ENCODE measurements at regions not wholly inside any gene's neighbourhood (a gene's known extent, or its start where the extent isn't known, plus 50 kb on each side); places are given as distances from the start of the nearest gene placed in this dataset.
A peak's percentile ranks its signal among the peaks of the same experiment; 100 is the strongest.

- Mint-ChIP-seq H3K36me3 (ENCODE audit: low read depth) (no peaks in the 10 kb centered on the region), H3K9me3 (peaks cover 9% of the 10 kb centered on the region), H3K27ac (peak overlapping the region; percentile 50), H3K4me3 (no peak overlapping the region), H3K4me1 (ENCODE audit: low read depth) (peaks cover 31% of the 10 kb centered on the region), H3K27me3 (ENCODE audit: low read depth) (no peaks in the 10 kb centered on the region)
- DNase-seq, result peak; percentile 39
- CTCF ChIA-PET, result interaction anchor here (0.7 kb wide), 1 partner anchor 143 kb away, joined by 3 read pairs; no protein-coding TSS in a partner anchor
- intact Hi-C loops (cut with micrococcal nuclease), result loop anchor here (1.0 kb wide), 1 partner anchor 12 kb away; no protein-coding TSS in a partner anchor
These were observed 218.2 kb downstream of the ARL4C start for GRCh38 chr2:234278556-234279255.

GRCh38 chr2:234275515-234275914, 221.4 kb downstream of the ARL4C start:
- Mint-ChIP-seq H3K4me3 (no peak overlapping the region), H3K36me3 (ENCODE audit: low read depth) (no peaks in the 10 kb centered on the region), H3K27me3 (ENCODE audit: low read depth) (no peaks in the 10 kb centered on the region), H3K4me1 (ENCODE audit: low read depth) (peaks cover 45% of the 10 kb centered on the region), H3K9me3 (peaks cover 9% of the 10 kb centered on the region), H3K27ac (no peak overlapping the region)
- CTCF ChIA-PET, result interaction anchor here (1.5 to 2.4 kb wide), 3 partner anchors 10 to 73 kb away, joined by 3 to 9 read pairs (median 3); no protein-coding TSS in a partner anchor
- no peak for DNase-seq
- intact Hi-C loops (cut with micrococcal nuclease), result no loop called here

- no peaks in the 10 kb centered on the region for H3K36me3 Mint-ChIP-seq (ENCODE audit: low read depth)
- intact Hi-C loops (cut with micrococcal nuclease), result loop anchor here (2.0 to 5.0 kb wide), 2 partner anchors 15 to 282 kb away; no protein-coding TSS in a partner anchor
- H3K9me3 Mint-ChIP-seq, result peaks cover 5% of the 10 kb centered on the region
- CTCF ChIA-PET, result no interaction called here
- H3K4me1 Mint-ChIP-seq (ENCODE audit: low read depth), result peaks cover 44% of the 10 kb centered on the region
- no peaks in the 10 kb centered on the region for H3K27me3 Mint-ChIP-seq (ENCODE audit: low read depth)
- no peak overlapping the region for H3K4me3 Mint-ChIP-seq
- DNase-seq, result peak; percentile 35
- peak overlapping the region; percentile 7 for H3K27ac Mint-ChIP-seq
These were observed 222.8 kb downstream of the ARL4C start for GRCh38 chr2:234273887-234274584.

GRCh38 chr2:234272069-234272850, 221.8 kb downstream of the SPP2 start:
- H3K36me3 Mint-ChIP-seq (ENCODE audit: low read depth), result no peaks in the 10 kb centered on the region
- DNase-seq, result no peak
- no peaks in the 10 kb centered on the region for H3K9me3 Mint-ChIP-seq
- CTCF ChIA-PET, result interaction anchor here (0.5 to 1.6 kb wide), 6 partner anchors 9 to 999 kb away, joined by 3 to 6 read pairs (median 3); no protein-coding TSS in a partner anchor
- H3K27ac Mint-ChIP-seq, result peak overlapping the region; percentile 38
- H3K4me1 Mint-ChIP-seq (ENCODE audit: low read depth), result peaks cover 40% of the 10 kb centered on the region
- H3K27me3 Mint-ChIP-seq (ENCODE audit: low read depth), result no peaks in the 10 kb centered on the region
- intact Hi-C loops (cut with micrococcal nuclease), result loop anchor here (2.0 to 5.0 kb wide), 2 partner anchors 13 to 280 kb away; no protein-coding TSS in a partner anchor
- no peak overlapping the region for H3K4me3 Mint-ChIP-seq

- CTCF ChIA-PET, result interaction anchor here (0.9 to 1.6 kb wide), 5 partner anchors 10 to 136 kb away, joined by 3 to 6 read pairs (median 3); no protein-coding TSS in a partner anchor
- Mint-ChIP-seq H3K9me3 (no peaks in the 10 kb centered on the region), H3K4me1 (ENCODE audit: low read depth) (peaks cover 41% of the 10 kb centered on the region), H3K4me3 (no peak overlapping the region), H3K36me3 (ENCODE audit: low read depth) (no peaks in the 10 kb centered on the region), H3K27me3 (ENCODE audit: low read depth) (no peaks in the 10 kb centered on the region), H3K27ac (no peak overlapping the region)
- no peak for DNase-seq
- intact Hi-C loops (cut with micrococcal nuclease), result loop anchor here (5.0 kb wide), 1 partner anchor 279 kb away; no protein-coding TSS in a partner anchor
These were observed 220.8 kb downstream of the SPP2 start for GRCh38 chr2:234271338-234271737.

GRCh38 chr2:234269769-234270204, 219.3 kb downstream of the SPP2 start:
- H3K4me1 Mint-ChIP-seq (ENCODE audit: low read depth), result peaks cover 47% of the 10 kb centered on the region
- intact Hi-C loops (cut with micrococcal nuclease), result loop anchor here (5.0 kb wide), 1 partner anchor 277 kb away; no protein-coding TSS in a partner anchor
- no peak for DNase-seq
- H3K9me3 Mint-ChIP-seq, result no peaks in the 10 kb centered on the region
- no peak overlapping the region for H3K27ac Mint-ChIP-seq
- CTCF ChIA-PET, result no interaction called here
- no peak overlapping the region for H3K4me3 Mint-ChIP-seq
- no peaks in the 10 kb centered on the region for H3K27me3 Mint-ChIP-seq (ENCODE audit: low read depth)
- H3K36me3 Mint-ChIP-seq (ENCODE audit: low read depth), result no peaks in the 10 kb centered on the region

GRCh38 chr2:234267534-234267933, 217.0 kb downstream of the SPP2 start:
- DNase-seq, result no peak
- CTCF ChIA-PET, result no interaction called here
- Mint-ChIP-seq H3K27me3 (ENCODE audit: low read depth) (no peaks in the 10 kb centered on the region), H3K4me3 (no peak overlapping the region), H3K9me3 (no peaks in the 10 kb centered on the region), H3K27ac (no peak overlapping the region), H3K4me1 (ENCODE audit: low read depth) (peaks cover 29% of the 10 kb centered on the region), H3K36me3 (ENCODE audit: low read depth) (no peaks in the 10 kb centered on the region)
- intact Hi-C loops (cut with micrococcal nuclease), result no loop called here

- CTCF ChIA-PET, result no interaction called here
- DNase-seq, result no peak
- Mint-ChIP-seq H3K9me3 (no peaks in the 10 kb centered on the region), H3K4me1 (ENCODE audit: low read depth) (peaks cover 23% of the 10 kb centered on the region), H3K36me3 (ENCODE audit: low read depth) (no peaks in the 10 kb centered on the region), H3K27ac (no peak overlapping the region), H3K4me3 (no peak overlapping the region), H3K27me3 (ENCODE audit: low read depth) (no peaks in the 10 kb centered on the region)
- intact Hi-C loops (cut with micrococcal nuclease), result no loop called here
These were observed 216.4 kb downstream of the SPP2 start for GRCh38 chr2:234266952-234267351.

GRCh38 chr2:234265206-234265605, 214.7 kb downstream of the SPP2 start:
- no peak overlapping the region for H3K27ac Mint-ChIP-seq
- H3K4me3 Mint-ChIP-seq, result no peak overlapping the region
- H3K9me3 Mint-ChIP-seq, result no peaks in the 10 kb centered on the region
- CTCF ChIA-PET, result no interaction called here
- intact Hi-C loops (cut with micrococcal nuclease), result no loop called here
- no peak for DNase-seq
- no peaks in the 10 kb centered on the region for H3K27me3 Mint-ChIP-seq (ENCODE audit: low read depth)
- H3K4me1 Mint-ChIP-seq (ENCODE audit: low read depth), result peaks cover 20% of the 10 kb centered on the region
- H3K36me3 Mint-ChIP-seq (ENCODE audit: low read depth), result no peaks in the 10 kb centered on the region

- Mint-ChIP-seq H3K4me3 (no peak overlapping the region), H3K4me1 (ENCODE audit: low read depth) (peaks cover 18% of the 10 kb centered on the region), H3K27ac (no peak overlapping the region), H3K27me3 (ENCODE audit: low read depth) (no peaks in the 10 kb centered on the region), H3K36me3 (ENCODE audit: low read depth) (no peaks in the 10 kb centered on the region), H3K9me3 (no peaks in the 10 kb centered on the region)
- no peak for DNase-seq
- intact Hi-C loops (cut with micrococcal nuclease), result no loop called here
- CTCF ChIA-PET, result no interaction called here
These were observed 211.2 kb downstream of the SPP2 start for GRCh38 chr2:234261736-234262135.

GRCh38 chr2:234259440-234259839, 208.9 kb downstream of the SPP2 start:
- H3K4me3 Mint-ChIP-seq, result no peak overlapping the region
- intact Hi-C loops (cut with micrococcal nuclease), result loop anchor here (2.0 kb wide), 2 partner anchors 13 to 123 kb away; no protein-coding TSS in a partner anchor
- no peak for DNase-seq
- CTCF ChIA-PET, result no interaction called here
- peaks cover 11% of the 10 kb centered on the region for H3K4me1 Mint-ChIP-seq (ENCODE audit: low read depth)
- H3K9me3 Mint-ChIP-seq, result no peaks in the 10 kb centered on the region
- no peaks in the 10 kb centered on the region for H3K36me3 Mint-ChIP-seq (ENCODE audit: low read depth)
- no peak overlapping the region for H3K27ac Mint-ChIP-seq
- no peaks in the 10 kb centered on the region for H3K27me3 Mint-ChIP-seq (ENCODE audit: low read depth)

All from activated naive CD4-positive, alpha-beta T cell treated with anti-CD3 and anti-CD28 coated beads for 36 hours (primary cell).